Activated B cell treated with CpG ODN at 0.5 μM for 24 hours (primary cell): ENCODE measurements at regions not wholly inside any gene's neighbourhood (a gene's known extent, or its start where the extent isn't known, plus 50 kb on each side); places are given as distances from the start of the nearest gene placed in this dataset.

Source experiments
- ATAC-seq: fragments of 200-7000 bp; cut with Tn5 transposase; one replicate; pipeline ENCODE4 v1.10.0; 2021; ENCODE audit warnings: low read depth, mild to moderate bottlenecking, moderate library complexity
- CTCF ChIA-PET: fragments of 350-600 bp; sonication (Branson Sonifier 250); formaldehyde crosslinking; loops from one replicate; lab custom pipeline; 2021; ENCODE audit warnings: antibody characterized with exemption; lab: Charles Lee
- POLR2A ChIA-PET: fragments of 350-600 bp; sonication (Branson Sonifier 250); formaldehyde crosslinking; loops from one replicate; lab custom pipeline; 2021; ENCODE audit warnings: antibody characterized with exemption; lab: Charles Lee
- DNase-seq: peaks from one replicate; pipeline ENCODE4 v3.0.0; 2022
- H3K27ac Mint-ChIP-seq: one replicate; pipeline ENCODE4 v1.8.0; 2020; ENCODE audit warnings: mixed read lengths
- H3K27me3 Mint-ChIP-seq: one replicate; pipeline ENCODE4 v1.8.0; 2021; ENCODE audit warnings: mixed read lengths
- H3K36me3 Mint-ChIP-seq: one replicate; pipeline ENCODE4 v1.8.0; 2021; ENCODE audit warnings: low read depth, mixed read lengths
- H3K4me1 Mint-ChIP-seq: one replicate; pipeline ENCODE4 v1.8.0; 2021; ENCODE audit warnings: mixed read lengths
- H3K4me3 Mint-ChIP-seq: one replicate; pipeline ENCODE4 v1.8.0; 2020; ENCODE audit warnings: mild to moderate bottlenecking, mixed read lengths
- H3K9me3 Mint-ChIP-seq: one replicate; pipeline ENCODE4 v1.8.0; 2020; ENCODE audit warnings: mixed read lengths
- intact Hi-C: fragments of 100-400 bp; cut with micrococcal nuclease; formaldehyde crosslinking; loops from one replicate; pipeline ENCODE4 v1.15.1; 2024
- TF ChIP-seq, protein P1 (sequence below): fragments of 200-600 bp; IDR thresholded peaks from one replicate; pipeline ENCODE4 v1.8.0; 2022; ENCODE audit warnings: antibody characterized with exemption, mild to moderate bottlenecking

DNA sequence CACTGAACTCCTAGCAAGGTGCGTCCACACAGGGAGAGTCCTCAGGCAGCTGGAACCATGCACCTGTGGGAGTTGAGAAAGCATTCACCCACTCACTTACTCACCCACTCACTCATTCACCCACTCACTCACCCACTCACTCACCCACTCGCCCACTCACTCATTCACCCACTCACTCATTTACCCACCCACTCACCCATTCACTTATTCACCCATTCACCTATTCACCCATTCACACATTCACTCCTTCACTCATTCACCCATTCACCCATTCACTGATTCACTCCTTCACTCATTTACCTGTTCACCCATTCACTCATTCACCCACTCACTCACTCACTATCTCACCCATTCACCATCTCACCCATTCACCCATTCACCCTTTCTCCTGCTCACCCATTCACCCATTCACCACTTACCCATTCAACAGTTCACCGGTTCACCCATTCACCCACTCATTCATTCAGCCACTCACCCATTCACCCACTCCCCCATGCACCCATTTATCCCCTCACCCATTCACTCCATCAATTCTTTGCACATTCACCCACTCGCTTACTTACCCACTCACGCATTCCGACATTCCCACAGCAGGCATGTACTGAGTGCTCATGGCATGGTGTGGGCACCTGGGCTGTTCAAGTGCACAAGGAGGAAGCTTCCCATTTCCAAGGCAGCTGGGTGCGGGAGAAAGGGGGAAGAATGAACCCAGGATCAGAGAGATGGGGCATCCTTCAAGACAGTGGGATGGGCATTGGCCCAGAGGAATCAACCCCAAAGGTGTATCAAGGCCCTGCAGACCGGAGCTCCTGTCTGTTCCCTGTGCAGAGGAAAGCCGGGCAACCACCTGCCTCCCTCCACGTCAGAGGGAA is 135.2 kb upstream of the C14orf180 start:
- peaks cover 22% of the 10 kb centered on the region for H3K27me3 Mint-ChIP-seq
- intact Hi-C loops: no loop called here
- H3K27ac Mint-ChIP-seq: no peak overlapping the region
- ATAC-seq (no peak), DNase-seq (no peak)
- H3K4me1 Mint-ChIP-seq: no peaks in the 10 kb centered on the region
- peaks cover 13% of the 10 kb centered on the region for H3K9me3 Mint-ChIP-seq
- ChIA-PET POLR2A (no interaction called here), CTCF (no interaction called here)
- TF ChIP-seq, protein P1, sequence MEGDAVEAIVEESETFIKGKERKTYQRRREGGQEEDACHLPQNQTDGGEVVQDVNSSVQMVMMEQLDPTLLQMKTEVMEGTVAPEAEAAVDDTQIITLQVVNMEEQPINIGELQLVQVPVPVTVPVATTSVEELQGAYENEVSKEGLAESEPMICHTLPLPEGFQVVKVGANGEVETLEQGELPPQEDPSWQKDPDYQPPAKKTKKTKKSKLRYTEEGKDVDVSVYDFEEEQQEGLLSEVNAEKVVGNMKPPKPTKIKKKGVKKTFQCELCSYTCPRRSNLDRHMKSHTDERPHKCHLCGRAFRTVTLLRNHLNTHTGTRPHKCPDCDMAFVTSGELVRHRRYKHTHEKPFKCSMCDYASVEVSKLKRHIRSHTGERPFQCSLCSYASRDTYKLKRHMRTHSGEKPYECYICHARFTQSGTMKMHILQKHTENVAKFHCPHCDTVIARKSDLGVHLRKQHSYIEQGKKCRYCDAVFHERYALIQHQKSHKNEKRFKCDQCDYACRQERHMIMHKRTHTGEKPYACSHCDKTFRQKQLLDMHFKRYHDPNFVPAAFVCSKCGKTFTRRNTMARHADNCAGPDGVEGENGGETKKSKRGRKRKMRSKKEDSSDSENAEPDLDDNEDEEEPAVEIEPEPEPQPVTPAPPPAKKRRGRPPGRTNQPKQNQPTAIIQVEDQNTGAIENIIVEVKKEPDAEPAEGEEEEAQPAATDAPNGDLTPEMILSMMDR: no peak
- no peak overlapping the region for H3K4me3 Mint-ChIP-seq
- H3K36me3 Mint-ChIP-seq: peaks cover 2% of the 10 kb centered on the region

DNA sequence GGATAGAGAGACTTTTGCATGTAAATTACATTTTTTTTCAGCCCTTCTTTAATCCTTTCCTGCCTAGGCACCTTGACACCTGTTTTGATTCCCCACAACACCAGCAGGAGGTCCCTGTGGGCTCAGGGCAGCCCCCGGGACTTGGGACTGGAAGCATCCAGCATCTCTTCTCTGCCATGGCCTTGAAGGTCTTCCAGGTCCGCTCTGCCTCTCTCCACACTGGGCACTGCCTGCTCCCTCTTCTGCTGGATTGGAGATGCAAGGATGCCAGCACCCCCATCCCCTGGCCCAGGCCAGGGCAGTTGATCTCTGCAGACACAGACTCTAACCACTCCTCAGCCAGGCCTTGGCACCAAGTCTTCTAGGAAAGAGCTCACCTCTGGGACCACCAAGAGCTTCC is 134.5 kb upstream of the C14orf180 start:
- ChIA-PET CTCF (no interaction called here), POLR2A (no interaction called here)
- Mint-ChIP-seq H3K4me3 (no peak overlapping the region), H3K27me3 (peaks cover 28% of the 10 kb centered on the region), H3K27ac (no peak overlapping the region), H3K9me3 (peaks cover 13% of the 10 kb centered on the region), H3K36me3 (peaks cover 2% of the 10 kb centered on the region), H3K4me1 (no peaks in the 10 kb centered on the region)
- TF ChIP-seq, protein P1: no peak
- no peak for DNase-seq
- intact Hi-C loops: no loop called here
- no peak for ATAC-seq

DNA sequence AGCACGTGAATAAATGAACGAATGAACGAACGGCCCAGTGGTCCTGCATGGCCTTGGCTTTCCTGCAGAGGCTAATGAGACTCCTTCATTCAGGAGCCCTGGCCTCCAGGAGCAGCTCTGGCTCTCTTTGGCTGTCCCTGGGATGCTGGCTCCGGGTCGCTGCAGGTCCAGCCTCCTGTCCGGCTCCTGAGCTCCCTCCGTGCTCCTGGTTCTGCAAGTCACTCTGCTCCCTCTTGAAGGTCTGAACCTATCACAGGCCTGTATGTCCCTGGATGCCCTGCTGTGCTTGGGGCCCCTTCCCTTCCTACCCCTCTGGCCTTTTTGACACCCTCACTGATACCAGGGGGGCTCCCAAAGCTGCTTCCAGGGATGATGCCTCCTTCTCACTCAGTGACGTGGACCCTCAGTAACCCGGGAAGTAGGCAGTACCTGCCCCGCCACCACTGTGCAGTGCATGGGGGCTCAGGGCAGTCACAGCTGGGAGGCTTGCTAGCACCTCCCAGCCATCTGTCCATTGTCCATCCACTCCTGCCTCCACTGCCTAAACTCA is 133.7 kb upstream of the C14orf180 start:
- TF ChIP-seq, protein P1: no peak
- Mint-ChIP-seq H3K27me3 (peaks cover 34% of the 10 kb centered on the region), H3K9me3 (peaks cover 13% of the 10 kb centered on the region), H3K27ac (no peak overlapping the region), H3K4me1 (no peaks in the 10 kb centered on the region), H3K4me3 (no peak overlapping the region), H3K36me3 (peaks cover 2% of the 10 kb centered on the region)
- ChIA-PET CTCF (no interaction called here), POLR2A (no interaction called here)
- no peak for ATAC-seq
- DNase-seq: no peak
- intact Hi-C loops: no loop called here

DNA sequence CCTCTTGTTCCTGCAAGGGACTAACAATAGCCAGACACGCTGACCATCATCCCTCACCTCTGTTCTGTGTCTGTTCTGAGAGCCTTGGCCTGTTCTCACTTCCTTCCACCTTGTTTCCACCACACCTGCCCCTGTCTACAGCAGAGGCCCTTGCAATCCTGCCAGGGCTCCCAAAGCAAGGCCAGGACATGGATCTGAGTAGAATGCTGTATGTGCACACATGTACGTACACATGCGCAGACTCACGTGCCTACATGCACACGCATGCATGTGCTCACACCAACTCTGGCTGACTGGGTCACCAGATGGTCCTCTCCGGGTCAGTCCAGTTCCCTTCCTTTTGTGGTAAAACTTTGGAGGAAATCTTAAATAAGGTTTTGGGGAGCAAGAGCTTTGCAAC is 133.0 kb upstream of the C14orf180 start:
- DNase-seq: no peak
- H3K4me1 Mint-ChIP-seq: no peaks in the 10 kb centered on the region
- ChIA-PET POLR2A (no interaction called here), CTCF (no interaction called here)
- no peak overlapping the region for H3K27ac Mint-ChIP-seq
- H3K36me3 Mint-ChIP-seq: peaks cover 2% of the 10 kb centered on the region
- H3K4me3 Mint-ChIP-seq: no peak overlapping the region
- TF ChIP-seq, protein P1: no peak
- no peak for ATAC-seq
- intact Hi-C loops: no loop called here
- peaks cover 13% of the 10 kb centered on the region for H3K9me3 Mint-ChIP-seq
- H3K27me3 Mint-ChIP-seq: peaks cover 36% of the 10 kb centered on the region

DNA sequence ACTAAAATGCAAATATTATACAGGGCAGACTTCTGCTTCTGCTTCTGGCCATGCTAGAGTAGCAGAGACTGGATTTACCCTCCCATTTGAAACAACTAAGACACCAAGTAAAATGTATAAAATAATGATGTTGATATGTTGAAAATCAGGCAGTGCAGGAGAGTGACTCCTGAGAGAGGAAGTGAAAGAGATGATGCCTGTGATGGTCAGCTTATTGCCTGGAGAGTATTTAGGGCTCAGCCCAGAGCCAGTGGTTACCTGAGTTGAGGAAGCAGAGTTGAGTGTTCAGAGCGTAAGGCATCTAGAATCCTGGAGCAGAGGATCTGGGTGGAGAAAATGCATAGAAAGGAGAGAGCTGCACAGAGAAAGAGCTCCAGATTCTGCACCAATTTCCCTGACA is 131.8 kb upstream of the C14orf180 start:
- POLR2A ChIA-PET: no interaction called here
- H3K4me1 Mint-ChIP-seq: no peaks in the 10 kb centered on the region
- intact Hi-C loops: no loop called here
- ATAC-seq: no peak
- TF ChIP-seq, protein P1: no peak
- no peak overlapping the region for H3K4me3 Mint-ChIP-seq
- peaks cover 13% of the 10 kb centered on the region for H3K9me3 Mint-ChIP-seq
- H3K27me3 Mint-ChIP-seq: peaks cover 44% of the 10 kb centered on the region
- DNase-seq: no peak
- CTCF ChIA-PET: no interaction called here
- no peak overlapping the region for H3K27ac Mint-ChIP-seq
- peaks cover 2% of the 10 kb centered on the region for H3K36me3 Mint-ChIP-seq
